GM12892 (cell line): ENCODE measurements at regions not wholly inside any gene's neighbourhood (a gene's known extent, or its start where the extent isn't known, plus 50 kb on each side); places are given as distances from the start of the nearest gene placed in this dataset.

ENCODE experiments used
- POLR2A ChIP-seq: IDR thresholded peaks from 2 replicates; pipeline ENCODE4 v1.6.1; 2011; ENCODE audit warnings: low read depth, low read length, control low read depth
- POLR2AphosphoS5 ChIP-seq: IDR thresholded peaks from 2 replicates; pipeline ENCODE4 v1.6.1; 2011; ENCODE audit warnings: low read depth, low read length, control low read depth
- TAF1 ChIP-seq: IDR thresholded peaks from 2 replicates; pipeline ENCODE4 v1.6.1; 2011; ENCODE audit warnings: low read depth, mild to moderate bottlenecking, control low read depth, low read length, borderline replicate concordance

- TF ChIP-seq POLR2A (no peak), TAF1 (no peak), POLR2AphosphoS5 (no peak)
Measured at GRCh38 chr9:19931098-19931890, 142.5 kb upstream of the SLC24A2 start.
